Fibroblast of skin of scalp (primary cell): ENCODE measurements at regions not wholly inside any gene's neighbourhood (a gene's known extent, or its start where the extent isn't known, plus 50 kb on each side); places are given as distances from the start of the nearest gene placed in this dataset.
"Not testable (repeated sequence)": the region's sequence is repeated elsewhere in the genome, so short reads cannot be mapped to it uniquely, and the experiment has no call there.

Source experiments
- DNase-seq: peaks from one replicate; pipeline ENCODE4 v3.0.0-alpha.2; 2013

- DNase-seq = no peak
These were observed 362.9 kb downstream of the EMP1 start for GRCh38 chr12:13559318-13559978.

- no peak for DNase-seq
These were observed 356.3 kb downstream of the EMP1 start for GRCh38 chr12:13552830-13553229.

GRCh38 chr12:13547283-13547682, 350.8 kb downstream of the EMP1 start:
- DNase-seq = no peak

GRCh38 chr12:13546231-13546630, 349.7 kb downstream of the EMP1 start:
- DNase-seq = no peak

GRCh38 chr12:13539051-13539450, 342.5 kb downstream of the EMP1 start:
- peak; percentile 28 for DNase-seq

GRCh38 chr12:13538136-13538535, 341.6 kb downstream of the EMP1 start:
- DNase-seq = no peak

- DNase-seq = no peak
These were observed 341.1 kb downstream of the EMP1 start for GRCh38 chr12:13537623-13538022.

- no peak for DNase-seq
These were observed 339.8 kb downstream of the EMP1 start for GRCh38 chr12:13536219-13536910.

GRCh38 chr12:13534645-13535398, 338.3 kb downstream of the EMP1 start:
- peak; percentile 71 for DNase-seq

- DNase-seq = no peak
These were observed 337.7 kb downstream of the EMP1 start for GRCh38 chr12:13534242-13534641.

GRCh38 chr12:13530966-13531365, 334.4 kb downstream of the EMP1 start:
- no peak for DNase-seq

GRCh38 chr12:13526185-13526921, 329.8 kb downstream of the EMP1 start:
- DNase-seq = peak; percentile 51

- no peak for DNase-seq
These were observed 327.2 kb downstream of the EMP1 start for GRCh38 chr12:13523536-13524307.

GRCh38 chr12:13518034-13518433, 321.5 kb downstream of the EMP1 start:
- DNase-seq = not testable (repeated sequence)

GRCh38 chr12:13509740-13510139, 313.2 kb downstream of the EMP1 start:
- no peak for DNase-seq

GRCh38 chr12:13505636-13506035, 309.1 kb downstream of the EMP1 start:
- no peak for DNase-seq

GRCh38 chr12:13505224-13505623, 308.7 kb downstream of the EMP1 start:
- DNase-seq = no peak

GRCh38 chr12:13504736-13505135, 308.2 kb downstream of the EMP1 start:
- no peak for DNase-seq

- peak; percentile 43 for DNase-seq
These were observed 307.5 kb downstream of the EMP1 start for GRCh38 chr12:13504074-13504473.

GRCh38 chr12:13503094-13503835, 306.7 kb downstream of the EMP1 start:
- DNase-seq = no peak

GRCh38 chr12:13499008-13499407, 302.5 kb downstream of the EMP1 start:
- DNase-seq = no peak
